ENCODE measurements at regions not wholly inside any gene's neighbourhood (a gene's known extent, or its start where the extent isn't known, plus 50 kb on each side); places are given as distances from the start of the nearest gene placed in this dataset.

DNA sequence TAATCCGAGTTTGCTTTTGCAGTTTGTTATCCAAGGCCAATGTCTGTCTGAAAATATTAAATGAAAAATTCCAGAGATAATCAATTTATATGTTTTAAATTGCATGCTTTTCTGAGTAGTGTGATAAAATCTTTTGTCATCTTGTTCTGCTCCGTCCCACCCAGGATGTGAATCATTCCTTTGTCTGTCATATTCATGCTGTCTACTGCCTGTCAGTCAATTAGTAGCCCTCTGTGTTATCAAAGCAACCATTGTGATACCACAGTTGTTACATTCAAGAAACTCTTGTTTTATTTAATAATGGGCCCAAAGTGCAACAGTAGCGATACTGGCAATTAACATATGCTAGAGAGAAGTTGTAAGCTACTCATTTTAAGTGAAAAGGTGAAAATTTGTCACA, 819.3 kb downstream of the BRINP3 start:
- no peak for DNase-seq (ENCODE audit: low spot score)
- TF ChIP-seq, protein P1, sequence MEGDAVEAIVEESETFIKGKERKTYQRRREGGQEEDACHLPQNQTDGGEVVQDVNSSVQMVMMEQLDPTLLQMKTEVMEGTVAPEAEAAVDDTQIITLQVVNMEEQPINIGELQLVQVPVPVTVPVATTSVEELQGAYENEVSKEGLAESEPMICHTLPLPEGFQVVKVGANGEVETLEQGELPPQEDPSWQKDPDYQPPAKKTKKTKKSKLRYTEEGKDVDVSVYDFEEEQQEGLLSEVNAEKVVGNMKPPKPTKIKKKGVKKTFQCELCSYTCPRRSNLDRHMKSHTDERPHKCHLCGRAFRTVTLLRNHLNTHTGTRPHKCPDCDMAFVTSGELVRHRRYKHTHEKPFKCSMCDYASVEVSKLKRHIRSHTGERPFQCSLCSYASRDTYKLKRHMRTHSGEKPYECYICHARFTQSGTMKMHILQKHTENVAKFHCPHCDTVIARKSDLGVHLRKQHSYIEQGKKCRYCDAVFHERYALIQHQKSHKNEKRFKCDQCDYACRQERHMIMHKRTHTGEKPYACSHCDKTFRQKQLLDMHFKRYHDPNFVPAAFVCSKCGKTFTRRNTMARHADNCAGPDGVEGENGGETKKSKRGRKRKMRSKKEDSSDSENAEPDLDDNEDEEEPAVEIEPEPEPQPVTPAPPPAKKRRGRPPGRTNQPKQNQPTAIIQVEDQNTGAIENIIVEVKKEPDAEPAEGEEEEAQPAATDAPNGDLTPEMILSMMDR (IDR thresholded peaks at IDR 0.05) = no peak
- no peak for ATAC-seq (ENCODE audit: low FRiP score)

DNA sequence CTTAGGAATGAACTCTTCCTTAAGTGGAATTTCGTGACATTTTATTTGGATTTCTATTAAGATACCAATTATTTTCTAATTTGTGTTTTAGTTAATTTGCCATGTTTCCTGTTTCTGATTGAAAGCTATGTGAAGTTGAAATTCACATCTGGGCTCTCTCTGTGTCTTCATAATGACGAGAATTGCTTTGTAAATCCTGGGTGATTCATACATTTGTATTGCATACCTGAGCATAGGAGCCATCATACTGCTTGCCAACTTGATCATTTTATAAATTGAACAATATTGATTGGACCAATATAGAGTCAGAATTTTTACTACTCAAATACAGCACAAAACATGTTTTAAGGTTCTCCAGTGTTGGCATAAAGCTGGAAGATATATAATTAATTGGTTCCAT, 817.9 kb downstream of the BRINP3 start:
- TF ChIP-seq, protein P1 (IDR thresholded peaks at IDR 0.05) = no peak
- ATAC-seq (ENCODE audit: low FRiP score) (no peak), DNase-seq (ENCODE audit: low spot score) (no peak)

DNA sequence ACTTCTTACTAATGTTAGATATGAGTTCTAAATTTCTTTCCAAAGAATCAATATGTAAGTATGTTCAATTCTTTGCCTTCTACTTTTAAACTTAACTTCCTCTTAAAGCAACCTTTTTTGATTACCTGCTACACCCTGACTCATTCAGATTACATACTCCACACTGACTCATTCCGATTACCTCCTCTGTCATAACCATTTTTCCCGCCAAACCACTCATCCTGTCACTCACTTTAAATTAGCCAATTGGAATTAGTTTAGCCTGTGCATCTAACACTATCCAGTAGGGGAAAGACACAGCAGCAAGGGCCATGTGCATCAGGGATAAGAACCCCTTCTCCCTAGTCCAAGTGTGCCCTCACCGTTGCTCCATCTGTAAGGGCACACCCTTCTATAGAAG, 815.5 kb downstream of the BRINP3 start:
- TF ChIP-seq, protein P1 (IDR thresholded peaks at IDR 0.05) = no peak
- DNase-seq (ENCODE audit: low spot score) (no peak), ATAC-seq (ENCODE audit: low FRiP score) (no peak)

DNA sequence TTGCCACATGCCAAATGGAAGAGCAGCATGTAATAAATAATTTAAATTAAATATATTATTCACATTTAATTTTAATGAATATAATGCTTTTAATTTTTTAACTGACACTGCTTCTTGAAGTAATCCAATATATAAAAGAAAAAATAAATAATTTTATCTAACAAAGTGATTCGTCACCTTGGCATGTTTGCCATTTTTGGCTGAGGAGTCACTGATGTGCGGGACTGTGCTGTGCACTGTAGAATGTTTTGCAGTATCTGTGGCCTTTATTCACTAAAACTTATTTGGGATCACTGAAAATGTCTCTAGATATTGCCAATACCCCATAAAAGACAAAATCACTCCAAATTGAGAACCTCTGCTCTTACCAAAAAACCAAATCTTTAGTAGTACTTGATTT, 807.8 kb downstream of the BRINP3 start:
- TF ChIP-seq, protein P1 (IDR thresholded peaks at IDR 0.05) = no peak

DNA sequence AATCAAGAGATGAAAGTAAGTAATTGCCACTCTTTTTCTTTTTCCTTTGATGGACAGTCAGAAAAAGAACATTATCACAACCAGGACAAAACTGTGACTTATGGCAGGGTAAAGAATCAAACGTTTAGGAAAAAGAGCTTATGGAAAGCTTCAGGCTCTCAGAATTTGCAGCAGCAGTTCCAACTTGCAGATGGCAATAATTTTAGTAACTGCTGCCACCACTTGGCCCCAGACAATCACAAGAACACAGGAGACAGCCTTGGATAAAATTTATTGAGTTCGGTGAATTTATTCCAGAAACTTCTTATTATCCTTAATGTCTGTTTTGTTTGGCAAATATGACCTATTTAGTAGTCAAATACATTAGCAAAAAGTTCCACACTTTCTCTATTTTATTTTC, 804.4 kb downstream of the BRINP3 start:
- DNase-seq (ENCODE audit: low spot score) (no peak), ATAC-seq (ENCODE audit: low FRiP score) (no peak)
- TF ChIP-seq, protein P1 (IDR thresholded peaks at IDR 0.05) = no peak

More for the DNA sequence above, 807.8 kb downstream of the BRINP3 start:
- no peak for ATAC-seq (ENCODE audit: low FRiP score)
- no peak for DNase-seq (ENCODE audit: low spot score)

DNA sequence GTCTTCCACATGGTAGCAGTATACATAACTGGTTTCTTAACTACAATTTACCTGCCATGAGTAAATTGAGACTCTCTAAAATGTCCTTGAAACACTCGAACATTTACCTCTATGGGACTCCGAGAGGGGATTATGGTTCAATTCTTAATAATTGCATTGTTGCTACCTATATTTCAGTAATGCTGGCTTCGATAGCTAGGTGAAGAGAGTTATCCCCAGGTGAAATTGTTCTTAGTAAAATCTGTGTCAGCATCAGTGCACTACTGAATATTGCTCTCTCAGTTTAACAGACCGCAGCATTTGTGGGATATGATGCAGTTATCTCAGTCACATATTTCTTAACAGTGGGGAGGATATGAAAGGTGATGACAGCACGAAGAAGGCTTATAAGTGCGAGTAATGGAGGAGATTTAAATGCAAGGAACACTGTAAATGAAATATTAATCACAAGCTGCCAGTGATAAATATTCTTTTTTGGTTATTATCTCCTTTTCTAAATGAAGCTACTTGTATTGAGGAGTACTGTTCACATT, 801.9 kb downstream of the BRINP3 start:
- ATAC-seq (ENCODE audit: low FRiP score) (no peak), DNase-seq (ENCODE audit: low spot score) (no peak)
- TF ChIP-seq, protein P1 (IDR thresholded peaks at IDR 0.05) = no peak

DNA sequence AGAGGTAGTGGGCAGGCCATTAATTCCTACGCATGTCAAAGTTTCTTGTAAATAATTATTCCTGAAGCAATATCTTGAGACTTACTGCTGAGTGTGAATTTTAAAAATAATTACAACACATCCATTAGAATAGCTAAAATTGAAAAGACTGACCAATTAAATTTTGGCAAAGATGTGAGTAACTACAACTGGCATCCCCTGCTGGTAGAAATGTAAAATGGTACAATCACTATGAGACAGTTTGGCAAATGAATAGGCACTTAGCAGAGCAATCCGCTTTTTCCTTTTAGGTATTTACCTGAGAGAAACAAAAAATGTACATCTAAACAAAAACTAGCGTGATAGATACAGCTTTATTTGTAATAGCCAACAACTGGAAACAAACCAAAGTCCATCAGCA, 798.9 kb downstream of the BRINP3 start:
- DNase-seq (ENCODE audit: low spot score) = no peak
- ATAC-seq (ENCODE audit: low FRiP score) = no peak
- TF ChIP-seq, protein P1 (IDR thresholded peaks at IDR 0.05) = no peak

Measured in omental fat pad (tissue), 3 donors.